Hepatocyte (in vitro differentiated cells): ENCODE measurements at regions not wholly inside any gene's neighbourhood (a gene's known extent, or its start where the extent isn't known, plus 50 kb on each side); places are given as distances from the start of the nearest gene placed in this dataset.

Experiments
- DNase-seq: peaks from one replicate; pipeline ENCODE4 v3.0.0-alpha.2; 2016; ENCODE audit warnings: low spot score
- H2AFZ ChIP-seq: fragments of 200-600 bp; sonication (generic); 2 replicates; pipeline ENCODE4 v1.6.0; 2016; ENCODE audit warnings: antibody characterized with exemption, mild to moderate bottlenecking
- H3K27ac ChIP-seq: fragments of 200-600 bp; sonication (generic); 2 replicates; pipeline ENCODE4 v1.5.1; 2016; ENCODE audit warnings: mild to moderate bottlenecking
- H3K27me3 ChIP-seq: fragments of 200-600 bp; sonication (generic); 2 replicates; pipeline ENCODE4 v1.6.1; 2016
- H3K36me3 ChIP-seq: fragments of 200-600 bp; sonication (generic); replicated peaks from 2 replicates; pipeline ENCODE4 v1.5.1; 2016; ENCODE audit warnings: low read depth; ENCODE audit not compliant: insufficient read depth
- H3K4me1 ChIP-seq: fragments of 200-600 bp; sonication (generic); 2 replicates; pipeline ENCODE4 v1.5.1; 2016; ENCODE audit warnings: mild to moderate bottlenecking, moderate library complexity; ENCODE audit not compliant: insufficient read depth
- H3K4me2 ChIP-seq: fragments of 200-600 bp; sonication (generic); 2 replicates; pipeline ENCODE4 v1.6.0; 2016
- H3K4me3 ChIP-seq: fragments of 200-600 bp; sonication (generic); 2 replicates; pipeline ENCODE4 v1.5.1; 2016; ENCODE audit warnings: mild to moderate bottlenecking
- H3K79me2 ChIP-seq: fragments of 200-600 bp; sonication (generic); 2 replicates; pipeline ENCODE4 v1.6.0; 2017; ENCODE audit warnings: mild to moderate bottlenecking
- H3K9me2 ChIP-seq: fragments of 200-600 bp; sonication (generic); replicated peaks from 2 replicates; pipeline ENCODE4 v1.6.0; 2017; ENCODE audit warnings: mild to moderate bottlenecking; ENCODE audit not compliant: insufficient read depth
- H3K9me3 ChIP-seq: fragments of 200-600 bp; sonication (generic); 2 replicates; pipeline ENCODE4 v1.5.1; 2016; ENCODE audit warnings: low read depth, mild to moderate bottlenecking
- H4K20me1 ChIP-seq: fragments of 200-600 bp; sonication (generic); 2 replicates; pipeline ENCODE4 v1.6.0; 2016; ENCODE audit warnings: mild to moderate bottlenecking; ENCODE audit not compliant: insufficient read depth, poor library complexity, severe bottlenecking
- EZH2 ChIP-seq: fragments of 200-600 bp; sonication (generic); IDR thresholded peaks from 2 replicates; pipeline ENCODE4 v1.6.1; 2016; ENCODE audit warnings: antibody characterized with exemption, mild to moderate bottlenecking, borderline replicate concordance
- EZH2phosphoT487 ChIP-seq: fragments of 200-600 bp; sonication (generic); IDR thresholded peaks from one replicate; pipeline ENCODE4 v1.6.1; 2018; ENCODE audit warnings: antibody characterized with exemption, mild to moderate bottlenecking, low read depth, moderate library complexity; ENCODE audit not compliant: unreplicated experiment, severe bottlenecking
- WGBS: methylation state at CpG from one replicate; pipeline ENCODE4 v1.1.6; 2016; ENCODE audit warnings: low lambda C conversion rate; ENCODE audit errors: missing lambda C conversion rate; 5-methylcytosine and 5-hydroxymethylcytosine counted together
- TF ChIP-seq, protein P1 (sequence below): fragments of 200-600 bp; sonication (generic); IDR thresholded peaks from 2 replicates; pipeline ENCODE4 v1.5.1; 2016; ENCODE audit warnings: antibody characterized with exemption, mild to moderate bottlenecking; ENCODE audit not compliant: poor library complexity

DNA sequence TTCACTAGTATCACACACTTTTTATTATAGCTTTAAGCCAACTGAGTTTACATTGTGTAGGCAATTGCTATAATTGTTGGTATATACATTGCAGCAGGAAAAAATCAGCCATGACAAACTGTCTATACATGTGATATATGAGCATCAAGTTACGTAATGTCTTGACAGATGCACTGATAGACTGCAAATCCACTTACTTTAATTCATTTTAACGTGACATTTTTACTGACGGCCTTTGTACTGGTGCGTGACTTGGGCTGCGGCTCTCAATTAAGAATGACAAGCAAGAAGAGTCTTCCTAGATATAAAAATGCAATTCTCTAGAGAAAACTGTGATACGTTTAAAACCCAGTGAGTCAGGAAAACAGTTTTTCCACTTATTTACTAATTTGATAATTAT is 143.8 kb downstream of the ACTRT1 start:
- Histone ChIP-seq H3K79me2 (no peaks in the 10 kb centered on the region), H3K4me2 (no peak overlapping the region), H3K27ac (no peak overlapping the region), H4K20me1 (no peaks in the 10 kb centered on the region), H3K4me1 (no peaks in the 10 kb centered on the region), H3K4me3 (no peak overlapping the region), H3K27me3 (no peaks in the 10 kb centered on the region), H3K36me3 (no peaks in the 10 kb centered on the region), H3K9me3 (no peaks in the 10 kb centered on the region), H3K9me2 (no peaks in the 10 kb centered on the region), H2AFZ (no peak overlapping the region)
- no peak for DNase-seq
- WGBS: 73% methylated on average over 6 of the region's 6 CpGs
- TF ChIP-seq, protein P1, sequence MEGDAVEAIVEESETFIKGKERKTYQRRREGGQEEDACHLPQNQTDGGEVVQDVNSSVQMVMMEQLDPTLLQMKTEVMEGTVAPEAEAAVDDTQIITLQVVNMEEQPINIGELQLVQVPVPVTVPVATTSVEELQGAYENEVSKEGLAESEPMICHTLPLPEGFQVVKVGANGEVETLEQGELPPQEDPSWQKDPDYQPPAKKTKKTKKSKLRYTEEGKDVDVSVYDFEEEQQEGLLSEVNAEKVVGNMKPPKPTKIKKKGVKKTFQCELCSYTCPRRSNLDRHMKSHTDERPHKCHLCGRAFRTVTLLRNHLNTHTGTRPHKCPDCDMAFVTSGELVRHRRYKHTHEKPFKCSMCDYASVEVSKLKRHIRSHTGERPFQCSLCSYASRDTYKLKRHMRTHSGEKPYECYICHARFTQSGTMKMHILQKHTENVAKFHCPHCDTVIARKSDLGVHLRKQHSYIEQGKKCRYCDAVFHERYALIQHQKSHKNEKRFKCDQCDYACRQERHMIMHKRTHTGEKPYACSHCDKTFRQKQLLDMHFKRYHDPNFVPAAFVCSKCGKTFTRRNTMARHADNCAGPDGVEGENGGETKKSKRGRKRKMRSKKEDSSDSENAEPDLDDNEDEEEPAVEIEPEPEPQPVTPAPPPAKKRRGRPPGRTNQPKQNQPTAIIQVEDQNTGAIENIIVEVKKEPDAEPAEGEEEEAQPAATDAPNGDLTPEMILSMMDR: no peak
- TF ChIP-seq EZH2: no peak
- no peak for TF ChIP-seq EZH2phosphoT487

DNA sequence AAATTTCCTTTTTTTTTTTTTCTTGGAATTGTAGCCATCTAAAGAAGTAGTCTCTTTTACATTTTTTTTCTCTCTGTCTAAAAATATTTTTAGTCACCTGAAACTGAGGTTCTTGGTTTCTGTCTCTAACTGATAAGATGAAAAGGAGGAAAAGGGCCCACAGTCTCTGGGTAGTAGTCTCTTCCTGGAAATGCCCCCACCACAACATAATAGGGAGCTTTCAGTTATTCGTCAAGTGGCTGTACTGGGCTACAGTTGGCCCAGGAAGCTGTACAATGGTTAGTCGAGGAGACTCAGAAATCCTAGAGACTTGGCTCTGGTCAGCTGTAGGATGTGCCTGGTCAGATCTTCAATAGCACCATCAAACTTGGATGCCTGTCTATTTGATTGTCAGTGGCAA is 163.4 kb downstream of the ACTRT1 start:
- H2AFZ ChIP-seq: no peak overlapping the region
- TF ChIP-seq, protein P1: no peak
- TF ChIP-seq EZH2phosphoT487 (no peak), EZH2 (no peak)
- H3K4me3 ChIP-seq: no peak overlapping the region
- no peaks in the 10 kb centered on the region for H3K4me1 ChIP-seq
- no peaks in the 10 kb centered on the region for H3K27me3 ChIP-seq
- no peaks in the 10 kb centered on the region for H4K20me1 ChIP-seq
- 63% methylated on average over 2 of the region's 2 CpGs for WGBS
- peaks cover 2% of the 10 kb centered on the region for H3K9me3 ChIP-seq
- no peaks in the 10 kb centered on the region for H3K79me2 ChIP-seq
- no peaks in the 10 kb centered on the region for H3K36me3 ChIP-seq
- H3K9me2 ChIP-seq: no peaks in the 10 kb centered on the region
- DNase-seq: no peak
- H3K27ac ChIP-seq: no peak overlapping the region
- no peak overlapping the region for H3K4me2 ChIP-seq

DNA sequence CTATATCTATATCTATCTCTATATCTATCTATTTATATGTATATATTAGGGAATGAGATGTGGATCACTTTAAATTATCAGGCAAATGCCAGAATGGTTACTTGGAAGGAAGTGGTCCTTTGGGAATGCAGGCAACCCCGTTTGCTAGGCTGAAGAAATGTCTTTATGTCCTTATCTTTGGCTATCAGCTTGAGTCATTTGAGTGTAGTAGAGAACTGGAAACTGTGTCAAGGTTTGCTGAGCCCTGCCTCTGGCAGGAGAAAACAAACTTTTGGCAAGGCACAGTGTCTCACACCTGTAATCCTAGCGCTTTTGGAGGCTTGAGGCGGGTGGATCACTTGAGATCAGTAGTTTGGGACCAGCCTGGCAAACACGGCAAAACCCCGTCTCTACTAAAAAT is 167.3 kb downstream of the ACTRT1 start:
- Histone ChIP-seq H2AFZ (no peak overlapping the region), H3K9me2 (no peaks in the 10 kb centered on the region), H3K27me3 (no peaks in the 10 kb centered on the region), H3K4me2 (no peak overlapping the region), H4K20me1 (no peaks in the 10 kb centered on the region), H3K79me2 (no peaks in the 10 kb centered on the region), H3K9me3 (no peaks in the 10 kb centered on the region), H3K4me1 (no peaks in the 10 kb centered on the region), H3K4me3 (no peak overlapping the region), H3K27ac (no peak overlapping the region), H3K36me3 (no peaks in the 10 kb centered on the region)
- no peak for DNase-seq
- TF ChIP-seq EZH2phosphoT487 (no peak), EZH2 (no peak)
- TF ChIP-seq, protein P1: no peak
- WGBS: 54% methylated on average over 5 of the region's 5 CpGs

- Histone ChIP-seq H4K20me1 (no peaks in the 10 kb centered on the region), H3K4me1 (no peaks in the 10 kb centered on the region), H2AFZ (no peak overlapping the region), H3K36me3 (no peaks in the 10 kb centered on the region), H3K27ac (no peak overlapping the region), H3K9me2 (no peaks in the 10 kb centered on the region), H3K27me3 (no peaks in the 10 kb centered on the region), H3K79me2 (no peaks in the 10 kb centered on the region), H3K4me2 (no peak overlapping the region), H3K4me3 (no peak overlapping the region), H3K9me3 (no peaks in the 10 kb centered on the region)
- no peak for TF ChIP-seq EZH2
- no peak for TF ChIP-seq EZH2phosphoT487
- TF ChIP-seq, protein P1: no peak
- WGBS: 75% methylated on average over 2 of the region's 2 CpGs
- DNase-seq: no peak
These were observed 172.6 kb downstream of the ACTRT1 start for GRCh38 chrX:127879585-127879984.
